ENCODE measurements at regions not wholly inside any gene's neighbourhood (a gene's known extent, or its start where the extent isn't known, plus 50 kb on each side); places are given as distances from the start of the nearest gene placed in this dataset.

DNA sequence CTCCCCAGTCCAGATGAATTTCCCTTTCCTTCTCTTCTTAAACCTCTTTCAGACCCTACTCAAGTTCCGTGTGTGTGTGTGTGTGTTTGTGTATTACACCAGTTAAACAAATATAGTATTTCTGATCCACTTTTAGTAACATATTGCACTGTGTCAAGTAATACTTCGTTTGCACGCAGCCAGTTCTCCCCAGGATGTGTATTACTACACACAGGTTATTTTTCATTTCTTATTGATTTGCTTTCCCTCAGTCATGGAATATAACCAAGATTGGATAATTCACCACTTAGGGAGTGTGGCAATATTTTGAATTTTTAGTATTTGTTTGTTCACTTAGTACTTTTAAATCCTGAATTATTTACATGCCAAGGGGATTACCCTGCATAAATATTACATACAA, 667.0 kb downstream of the NR2F2 start:
- TF ChIP-seq, protein P1, sequence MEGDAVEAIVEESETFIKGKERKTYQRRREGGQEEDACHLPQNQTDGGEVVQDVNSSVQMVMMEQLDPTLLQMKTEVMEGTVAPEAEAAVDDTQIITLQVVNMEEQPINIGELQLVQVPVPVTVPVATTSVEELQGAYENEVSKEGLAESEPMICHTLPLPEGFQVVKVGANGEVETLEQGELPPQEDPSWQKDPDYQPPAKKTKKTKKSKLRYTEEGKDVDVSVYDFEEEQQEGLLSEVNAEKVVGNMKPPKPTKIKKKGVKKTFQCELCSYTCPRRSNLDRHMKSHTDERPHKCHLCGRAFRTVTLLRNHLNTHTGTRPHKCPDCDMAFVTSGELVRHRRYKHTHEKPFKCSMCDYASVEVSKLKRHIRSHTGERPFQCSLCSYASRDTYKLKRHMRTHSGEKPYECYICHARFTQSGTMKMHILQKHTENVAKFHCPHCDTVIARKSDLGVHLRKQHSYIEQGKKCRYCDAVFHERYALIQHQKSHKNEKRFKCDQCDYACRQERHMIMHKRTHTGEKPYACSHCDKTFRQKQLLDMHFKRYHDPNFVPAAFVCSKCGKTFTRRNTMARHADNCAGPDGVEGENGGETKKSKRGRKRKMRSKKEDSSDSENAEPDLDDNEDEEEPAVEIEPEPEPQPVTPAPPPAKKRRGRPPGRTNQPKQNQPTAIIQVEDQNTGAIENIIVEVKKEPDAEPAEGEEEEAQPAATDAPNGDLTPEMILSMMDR (IDR thresholded peaks at IDR 0.05; ENCODE audit: partially characterized antibody, unreplicated experiment): no peak
- no peak for DNase-seq
- no peak overlapping the region for H3K27ac Mint-ChIP-seq (ENCODE audit: unreplicated experiment)

DNA sequence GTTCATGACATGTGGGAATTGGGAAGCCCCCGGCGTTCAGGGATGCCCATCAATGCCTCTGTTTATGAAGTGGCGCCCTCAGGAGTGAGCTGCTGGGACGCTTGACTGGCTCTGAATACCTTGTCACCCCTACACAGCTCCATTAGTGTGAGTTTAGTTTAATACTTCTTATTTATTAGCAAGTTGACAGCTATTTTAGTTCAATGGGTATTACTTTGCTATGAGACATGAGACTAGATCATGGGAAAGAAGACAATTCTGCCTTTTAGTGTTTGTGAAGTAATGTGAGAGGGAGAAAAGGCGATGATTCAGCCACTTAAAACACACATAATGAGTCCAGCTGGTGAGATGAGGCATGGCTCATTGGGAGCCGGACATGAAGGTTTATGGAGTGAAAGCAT, 678.5 kb downstream of the NR2F2 start:
- H3K4me3 Mint-ChIP-seq (ENCODE audit: unreplicated experiment): no peak overlapping the region
- TF ChIP-seq, protein P1 (IDR thresholded peaks at IDR 0.05; ENCODE audit: partially characterized antibody, unreplicated experiment): no peak
- DNase-seq: no peak
- peaks cover 4% of the 10 kb centered on the region for H3K4me1 Mint-ChIP-seq (ENCODE audit: low read depth, unreplicated experiment)
- no peaks in the 10 kb centered on the region for H3K9me3 Mint-ChIP-seq (ENCODE audit: unreplicated experiment)
- H3K27me3 Mint-ChIP-seq (ENCODE audit: unreplicated experiment): peaks cover 5% of the 10 kb centered on the region
- H3K36me3 Mint-ChIP-seq (ENCODE audit: unreplicated experiment): no peaks in the 10 kb centered on the region
- no peak overlapping the region for H3K27ac Mint-ChIP-seq (ENCODE audit: unreplicated experiment)

More for the DNA sequence above, 667.0 kb downstream of the NR2F2 start:
- H3K27me3 Mint-ChIP-seq (ENCODE audit: unreplicated experiment): peaks cover 2% of the 10 kb centered on the region
- H3K36me3 Mint-ChIP-seq (ENCODE audit: unreplicated experiment): peaks cover 3% of the 10 kb centered on the region
- no peak overlapping the region for H3K4me3 Mint-ChIP-seq (ENCODE audit: unreplicated experiment)
- H3K4me1 Mint-ChIP-seq (ENCODE audit: low read depth, unreplicated experiment): no peaks in the 10 kb centered on the region
- H3K9me3 Mint-ChIP-seq (ENCODE audit: unreplicated experiment): no peaks in the 10 kb centered on the region

DNA sequence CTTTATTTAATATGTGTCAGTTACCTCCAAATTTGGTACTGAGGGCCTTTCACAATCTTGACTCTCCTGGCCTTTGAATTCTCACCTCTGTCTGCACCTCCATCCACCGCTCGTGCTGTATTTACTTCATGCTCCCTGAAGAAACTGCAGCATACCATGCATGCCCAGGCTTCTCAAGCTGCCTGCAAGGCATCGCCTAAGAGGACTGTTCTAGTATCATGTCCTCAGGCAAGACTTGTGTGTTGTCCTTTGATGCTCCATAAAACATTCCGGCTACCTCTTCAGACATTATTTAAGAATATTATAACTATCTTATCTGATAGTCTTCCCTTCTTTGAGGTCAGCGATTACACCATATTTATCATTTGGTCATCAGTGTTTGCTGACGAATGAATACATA, 682.5 kb downstream of the NR2F2 start:
- no peak for DNase-seq
- H3K4me1 Mint-ChIP-seq (ENCODE audit: low read depth, unreplicated experiment): peaks cover 4% of the 10 kb centered on the region
- H3K4me3 Mint-ChIP-seq (ENCODE audit: unreplicated experiment): no peak overlapping the region
- TF ChIP-seq, protein P1 (IDR thresholded peaks at IDR 0.05; ENCODE audit: partially characterized antibody, unreplicated experiment): no peak
- no peaks in the 10 kb centered on the region for H3K27me3 Mint-ChIP-seq (ENCODE audit: unreplicated experiment)
- no peaks in the 10 kb centered on the region for H3K36me3 Mint-ChIP-seq (ENCODE audit: unreplicated experiment)
- peaks cover 2% of the 10 kb centered on the region for H3K9me3 Mint-ChIP-seq (ENCODE audit: unreplicated experiment)
- H3K27ac Mint-ChIP-seq (ENCODE audit: unreplicated experiment): no peak overlapping the region

DNA sequence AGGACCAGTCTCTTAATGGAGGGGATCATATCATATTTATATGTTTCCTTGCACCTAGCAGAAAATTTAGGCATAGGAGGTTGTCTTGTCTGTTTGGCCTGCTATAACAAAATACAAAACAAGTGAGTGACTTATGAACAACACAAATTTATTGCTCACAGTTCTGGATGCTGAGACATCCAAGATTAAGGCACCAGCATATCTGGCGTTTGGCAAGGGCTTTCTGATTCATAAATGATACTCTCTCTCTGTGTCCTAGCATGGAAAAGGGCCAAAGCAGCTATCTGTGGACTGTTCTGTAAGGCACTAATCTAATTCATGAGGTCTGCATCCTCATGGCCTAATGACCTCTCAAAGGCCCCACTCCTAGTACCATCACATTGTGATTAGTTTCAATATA, 683.0 kb downstream of the NR2F2 start:
- Mint-ChIP-seq H3K4me3 (ENCODE audit: unreplicated experiment) (no peak overlapping the region), H3K36me3 (ENCODE audit: unreplicated experiment) (no peaks in the 10 kb centered on the region), H3K27me3 (ENCODE audit: unreplicated experiment) (no peaks in the 10 kb centered on the region), H3K27ac (ENCODE audit: unreplicated experiment) (no peak overlapping the region), H3K9me3 (ENCODE audit: unreplicated experiment) (peaks cover 2% of the 10 kb centered on the region), H3K4me1 (ENCODE audit: low read depth, unreplicated experiment) (peaks cover 4% of the 10 kb centered on the region)
- TF ChIP-seq, protein P1 (IDR thresholded peaks at IDR 0.05; ENCODE audit: partially characterized antibody, unreplicated experiment): no peak
- no peak for DNase-seq

DNA sequence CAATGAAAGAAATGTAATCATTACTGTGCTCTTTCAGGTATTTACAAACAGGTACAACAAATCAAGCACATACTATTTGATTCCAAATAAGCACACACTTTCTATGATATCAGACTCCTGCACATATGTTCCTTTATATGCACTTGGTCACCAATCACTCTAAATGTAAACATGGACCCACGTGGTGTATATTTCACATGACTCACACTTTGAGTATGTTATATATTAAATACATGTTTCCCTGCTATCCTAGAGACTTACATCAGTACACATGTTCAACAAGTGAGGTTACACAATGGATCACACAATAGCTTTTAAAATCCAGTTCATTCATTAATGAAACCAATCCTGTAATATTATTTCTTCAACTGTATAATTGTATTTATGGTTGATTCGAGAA, 683.5 kb downstream of the NR2F2 start:
- H3K36me3 Mint-ChIP-seq (ENCODE audit: unreplicated experiment): no peaks in the 10 kb centered on the region
- H3K27ac Mint-ChIP-seq (ENCODE audit: unreplicated experiment): no peak overlapping the region
- TF ChIP-seq, protein P1 (IDR thresholded peaks at IDR 0.05; ENCODE audit: partially characterized antibody, unreplicated experiment): no peak
- no peak for DNase-seq
- peaks cover 4% of the 10 kb centered on the region for H3K4me1 Mint-ChIP-seq (ENCODE audit: low read depth, unreplicated experiment)
- no peaks in the 10 kb centered on the region for H3K27me3 Mint-ChIP-seq (ENCODE audit: unreplicated experiment)
- H3K9me3 Mint-ChIP-seq (ENCODE audit: unreplicated experiment): peaks cover 2% of the 10 kb centered on the region
- H3K4me3 Mint-ChIP-seq (ENCODE audit: unreplicated experiment): no peak overlapping the region

All from glutamatergic neuron (in vitro differentiated cells).